ENCODE measurements at regions not wholly inside any gene's neighbourhood (a gene's known extent, or its start where the extent isn't known, plus 50 kb on each side); places are given as distances from the start of the nearest gene placed in this dataset.

DNA sequence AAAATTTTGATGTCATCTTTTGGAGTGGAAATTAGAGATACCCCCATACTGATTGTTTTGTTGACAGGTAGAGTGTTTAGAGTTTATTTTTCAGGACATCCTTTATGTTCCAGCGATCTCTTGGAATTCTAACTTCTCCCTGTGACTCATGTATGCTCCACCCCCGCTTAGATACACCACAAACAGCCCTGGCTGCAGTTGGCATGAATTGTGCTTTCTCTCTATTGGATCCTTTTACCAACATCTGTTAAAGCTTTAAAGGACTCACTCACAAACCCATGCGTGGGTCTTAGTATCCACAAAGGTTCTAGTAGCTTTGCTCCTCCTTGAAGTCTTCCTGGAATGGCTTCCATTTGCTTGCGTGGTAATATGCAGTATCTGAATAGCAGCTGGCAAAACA lies 409.5 kb upstream of the POU3F3 start:
- DNase-seq (ENCODE audit: low read depth) = no peak

- DNase-seq (ENCODE audit: low read depth) = no peak
Measured at GRCh38 chr2:104444889-104445288, 409.0 kb upstream of the POU3F3 start.

GRCh38 chr2:104447831-104448434 lies 406.0 kb upstream of the POU3F3 start:
- DNase-seq (ENCODE audit: low read depth) = no peak

- no peak for DNase-seq (ENCODE audit: low read depth)
Measured at GRCh38 chr2:104448661-104449440, 405.1 kb upstream of the POU3F3 start.

GRCh38 chr2:104452558-104452957 lies 401.4 kb upstream of the POU3F3 start:
- no peak for DNase-seq (ENCODE audit: low read depth)

- DNase-seq (ENCODE audit: low read depth) = no peak
Measured at GRCh38 chr2:104462731-104463130, 391.2 kb upstream of the POU3F3 start.

DNA sequence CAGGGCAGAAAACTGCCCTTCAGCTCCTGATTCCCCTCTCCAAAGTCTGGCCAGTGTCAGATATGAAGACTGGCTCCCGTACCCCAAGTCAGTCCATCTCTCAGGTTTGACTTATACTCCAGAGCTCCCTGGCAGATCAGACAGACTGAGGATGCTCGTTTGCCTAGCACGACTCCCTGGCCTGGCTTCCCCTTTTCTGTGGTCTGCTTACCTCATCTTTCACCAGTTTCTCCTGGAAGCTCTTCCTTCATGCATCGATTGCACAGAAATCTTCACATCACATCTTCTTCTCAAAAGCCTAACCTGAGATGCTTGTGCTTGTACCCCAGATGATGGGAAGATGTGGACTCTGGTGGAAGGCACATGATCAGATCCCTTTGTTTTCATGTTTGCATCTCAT lies 387.9 kb upstream of the POU3F3 start:
- DNase-seq (ENCODE audit: low read depth) = no peak

- no peak for DNase-seq (ENCODE audit: low read depth)
Measured at GRCh38 chr2:104468846-104469245, 385.1 kb upstream of the POU3F3 start.

DNA sequence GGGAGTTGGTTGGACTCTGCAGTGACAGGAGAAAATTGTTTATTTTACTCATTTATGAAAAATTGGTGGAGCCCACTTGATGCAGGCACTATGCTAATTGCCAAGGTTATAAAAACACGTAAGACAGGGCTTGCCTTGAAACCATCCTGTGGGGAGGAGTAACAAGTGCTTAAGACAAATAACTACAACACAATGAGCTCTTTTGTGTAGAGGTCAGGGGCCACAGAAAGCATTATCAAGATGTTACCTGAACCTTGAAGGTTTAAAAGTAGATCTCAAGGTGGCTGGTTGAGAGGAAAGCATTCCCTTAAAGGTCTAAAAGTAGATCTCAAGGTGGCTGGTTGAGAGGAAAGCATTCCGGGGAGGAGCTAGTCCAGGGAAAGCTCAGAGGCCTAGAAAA lies 381.8 kb upstream of the POU3F3 start:
- DNase-seq (ENCODE audit: low read depth) = no peak

DNA sequence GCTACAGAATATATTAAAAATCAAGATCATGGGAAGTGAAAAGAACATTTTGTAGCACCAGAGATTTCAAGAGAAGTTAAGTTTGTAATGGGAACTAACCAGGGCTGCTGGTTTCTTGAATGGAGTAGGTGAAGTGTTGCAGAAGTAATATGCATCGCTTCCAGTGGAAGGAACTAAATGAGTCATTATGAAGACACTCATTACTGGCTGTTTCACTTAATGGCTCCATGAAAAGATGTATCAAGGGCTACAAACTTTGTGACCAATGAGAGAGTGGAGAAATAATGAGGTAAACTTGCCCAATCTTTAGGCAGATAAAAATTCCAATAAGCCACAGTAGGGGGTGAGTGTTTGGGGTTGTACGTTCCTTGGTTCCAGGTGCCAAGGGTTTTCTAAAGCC lies 380.4 kb upstream of the POU3F3 start:
- no peak for DNase-seq (ENCODE audit: low read depth)

- no peak for DNase-seq (ENCODE audit: low read depth)
Measured at GRCh38 chr2:104474716-104475115, 379.2 kb upstream of the POU3F3 start.

DNA sequence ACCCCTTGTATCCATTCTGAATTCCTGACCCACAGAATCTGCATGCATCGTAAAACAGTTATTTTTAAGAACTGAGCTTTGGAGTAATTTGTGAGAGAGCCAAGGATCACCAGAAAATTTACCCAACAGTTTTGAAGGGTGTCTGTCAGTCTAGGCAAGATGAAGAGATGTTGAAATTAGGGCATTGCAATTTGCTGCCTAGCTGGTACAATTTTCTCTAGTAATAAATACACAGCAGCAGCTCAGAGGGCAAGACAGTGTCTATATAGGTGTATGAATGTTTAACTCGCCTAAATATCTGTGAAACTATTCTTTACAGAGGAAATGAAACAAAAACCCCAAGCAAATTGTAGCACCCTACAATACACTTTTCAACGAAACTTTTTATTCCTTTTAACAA lies 377.8 kb upstream of the POU3F3 start:
- no peak for DNase-seq (ENCODE audit: low read depth)

GRCh38 chr2:104476563-104476988 lies 377.3 kb upstream of the POU3F3 start:
- no peak for DNase-seq (ENCODE audit: low read depth)

- DNase-seq (ENCODE audit: low read depth) = no peak
Measured at GRCh38 chr2:104481341-104481740, 372.6 kb upstream of the POU3F3 start.

DNA sequence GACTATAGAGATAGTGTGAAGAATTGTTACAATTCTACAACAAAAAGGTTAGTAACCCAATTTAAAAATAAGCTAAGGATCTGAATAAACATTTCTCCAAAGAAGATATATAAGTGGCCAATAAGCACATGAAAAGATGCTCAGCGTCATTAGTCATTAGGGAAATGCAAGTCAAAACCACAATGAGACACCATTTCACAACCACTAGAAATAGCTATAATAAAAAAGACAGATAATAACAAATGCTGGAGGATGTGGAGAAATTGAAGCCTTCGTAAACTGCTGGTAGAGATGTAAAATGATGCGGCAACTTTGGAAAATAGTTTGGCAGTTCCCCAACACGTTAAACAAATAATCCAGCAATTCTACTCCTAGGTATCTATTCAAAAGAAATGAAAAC lies 366.5 kb upstream of the POU3F3 start:
- DNase-seq (ENCODE audit: low read depth) = no peak

DNA sequence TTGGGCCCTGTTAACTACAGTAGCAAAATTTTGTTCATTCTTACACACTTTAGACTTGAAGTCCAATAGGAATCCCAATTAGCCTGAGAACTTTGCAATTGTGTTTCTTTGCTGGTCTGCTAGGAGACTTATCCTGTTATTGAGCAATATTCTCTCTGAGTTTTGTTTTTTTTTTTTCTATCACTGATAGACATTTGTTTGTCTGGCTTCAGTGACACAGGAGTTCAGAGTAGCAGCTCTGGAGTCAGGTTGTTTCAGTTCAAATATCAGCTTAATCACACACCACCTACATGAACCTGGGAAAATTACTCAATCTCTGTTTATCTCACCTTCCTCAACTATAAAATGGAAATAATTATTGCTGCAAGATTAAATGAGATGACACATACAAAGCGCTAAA lies 360.2 kb upstream of the POU3F3 start:
- DNase-seq (ENCODE audit: low read depth) = no peak

GRCh38 chr2:104501342-104501741 lies 352.6 kb upstream of the POU3F3 start:
- no peak for DNase-seq (ENCODE audit: low read depth)

GRCh38 chr2:104501929-104502328 lies 352.0 kb upstream of the POU3F3 start:
- no peak for DNase-seq (ENCODE audit: low read depth)

GRCh38 chr2:104502901-104503300 lies 351.0 kb upstream of the POU3F3 start:
- DNase-seq (ENCODE audit: low read depth) = no peak

DNA sequence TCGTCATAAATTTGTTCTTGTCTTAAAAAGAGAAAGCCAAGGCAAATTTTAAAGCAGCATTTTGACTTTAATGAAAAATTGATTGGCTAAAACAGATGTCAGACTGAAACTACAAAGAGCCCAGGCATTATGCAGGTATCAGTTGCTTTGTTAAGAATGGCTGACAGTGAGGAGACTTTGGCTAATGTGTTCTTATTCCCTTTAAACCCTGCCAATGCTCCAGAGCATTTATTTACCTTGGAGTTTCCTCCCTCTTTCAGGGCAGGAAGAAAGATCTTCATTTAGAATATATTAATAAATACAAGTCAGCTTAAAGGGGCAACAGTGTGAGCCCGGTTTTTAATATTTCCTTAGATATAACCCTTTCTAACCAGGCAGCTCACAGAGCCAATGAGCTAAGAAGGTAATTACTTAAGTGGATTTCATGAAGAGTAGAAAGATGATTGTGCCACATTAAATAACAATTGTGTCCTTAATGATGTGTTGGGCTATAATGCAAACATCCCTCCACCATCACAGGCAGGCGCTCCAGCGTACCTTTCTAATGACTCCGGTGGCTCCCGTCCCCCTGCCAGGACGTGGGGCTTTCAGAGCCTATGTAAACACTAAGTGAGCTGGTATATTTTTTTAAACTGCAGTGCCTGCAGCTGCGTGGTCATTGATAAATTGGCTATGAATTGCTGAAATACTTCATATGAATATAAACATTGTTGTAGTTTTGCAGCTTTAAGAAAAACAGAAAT lies 349.4 kb upstream of the POU3F3 start:
- no peak for DNase-seq (ENCODE audit: low read depth)

GRCh38 chr2:104518256-104518655 lies 335.7 kb upstream of the POU3F3 start:
- DNase-seq (ENCODE audit: low read depth) = no peak

- no peak for DNase-seq (ENCODE audit: low read depth)
Measured at GRCh38 chr2:104521247-104521646, 332.7 kb upstream of the POU3F3 start.

- no peak for DNase-seq (ENCODE audit: low read depth)
Measured at GRCh38 chr2:104523921-104524320, 330.0 kb upstream of the POU3F3 start.

Data from EH (cell line).